Ishikawa (cell line): ENCODE measurements at regions not wholly inside any gene's neighbourhood (a gene's known extent, or its start where the extent isn't known, plus 50 kb on each side); places are given as distances from the start of the nearest gene placed in this dataset.

ENCODE experiments used
- CEBPB ChIP-seq: IDR thresholded peaks from 2 replicates; pipeline ENCODE4 v1.6.1; 2012
- CREB1 ChIP-seq: IDR thresholded peaks from 2 replicates; pipeline ENCODE4 v1.6.1; 2012; ENCODE audit warnings: low read depth
- EGR1 ChIP-seq: IDR thresholded peaks from 2 replicates; pipeline ENCODE4 v1.6.1; 2012
- EP300 ChIP-seq: IDR thresholded peaks from 2 replicates; pipeline ENCODE4 v1.6.1; 2012; ENCODE audit warnings: borderline replicate concordance
- FOXM1 ChIP-seq: IDR thresholded peaks from 2 replicates; pipeline ENCODE4 v1.6.1; 2012; ENCODE audit warnings: low read depth, borderline replicate concordance
- NFIC ChIP-seq: IDR thresholded peaks from 2 replicates; pipeline ENCODE4 v1.6.1; 2012
- RAD21 ChIP-seq: IDR thresholded peaks from 2 replicates; pipeline ENCODE4 v1.6.1; 2012; ENCODE audit warnings: low read depth
- TAF1 ChIP-seq: IDR thresholded peaks from 2 replicates; pipeline ENCODE4 v1.6.1; 2012; ENCODE audit warnings: low read depth, mild to moderate bottlenecking
- TCF12 ChIP-seq: IDR thresholded peaks from 2 replicates; pipeline ENCODE4 v1.6.1; 2012; ENCODE audit warnings: low read depth
- TEAD4 ChIP-seq: IDR thresholded peaks from 2 replicates; pipeline ENCODE4 v1.6.1; 2012
- USF1 ChIP-seq: IDR thresholded peaks from 2 replicates; pipeline ENCODE4 v1.6.1; 2012
- YY1 ChIP-seq: IDR thresholded peaks from 2 replicates; pipeline ENCODE4 v1.6.1; 2012; ENCODE audit warnings: low read depth
- ZBTB7A ChIP-seq: IDR thresholded peaks from 2 replicates; pipeline ENCODE4 v1.6.1; 2012; ENCODE audit warnings: low read depth
- TF ChIP-seq, protein P1 (sequence below): IDR thresholded peaks from 2 replicates; pipeline ENCODE4 v1.6.1; 2012
- TF ChIP-seq, protein P2 (sequence below): IDR thresholded peaks from 2 replicates; pipeline ENCODE4 v1.6.1; 2012; ENCODE audit warnings: low read depth, mild to moderate bottlenecking

DNA sequence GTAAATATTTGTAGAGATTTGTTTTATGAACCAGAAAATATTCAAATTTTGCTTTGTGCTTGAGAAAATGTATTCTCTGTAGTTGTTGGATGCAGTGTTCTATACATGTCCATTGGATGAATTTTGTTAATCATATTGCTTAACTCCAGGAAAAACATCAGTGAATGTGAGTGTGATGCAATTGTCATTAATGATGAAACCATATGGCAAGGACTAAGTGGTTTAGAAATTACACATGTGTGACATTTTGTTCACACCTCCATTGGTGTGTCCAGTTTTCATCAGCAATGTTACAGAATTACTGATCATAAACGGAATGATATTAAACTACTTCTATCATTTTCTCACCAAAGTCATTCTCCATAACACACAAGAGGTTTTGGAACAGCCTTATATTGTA lies 151.8 kb upstream of the ST6GALNAC5 start:
- TF ChIP-seq TAF1 (no peak), TEAD4 (no peak), YY1 (no peak), ZBTB7A (no peak), TCF12 (no peak), CREB1 (no peak)

GRCh38 chr1:76723949-76724348 lies 143.3 kb upstream of the ST6GALNAC5 start:
- TF ChIP-seq CREB1 (no peak), RAD21 (no peak), CEBPB (no peak), EGR1 (no peak), ZBTB7A (no peak), TAF1 (no peak), EP300 (no peak), FOXM1 (no peak), TEAD4 (no peak)
- TF ChIP-seq, protein P1, sequence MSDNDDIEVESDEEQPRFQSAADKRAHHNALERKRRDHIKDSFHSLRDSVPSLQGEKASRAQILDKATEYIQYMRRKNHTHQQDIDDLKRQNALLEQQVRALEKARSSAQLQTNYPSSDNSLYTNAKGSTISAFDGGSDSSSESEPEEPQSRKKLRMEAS: no peak
- TF ChIP-seq, protein P2, sequence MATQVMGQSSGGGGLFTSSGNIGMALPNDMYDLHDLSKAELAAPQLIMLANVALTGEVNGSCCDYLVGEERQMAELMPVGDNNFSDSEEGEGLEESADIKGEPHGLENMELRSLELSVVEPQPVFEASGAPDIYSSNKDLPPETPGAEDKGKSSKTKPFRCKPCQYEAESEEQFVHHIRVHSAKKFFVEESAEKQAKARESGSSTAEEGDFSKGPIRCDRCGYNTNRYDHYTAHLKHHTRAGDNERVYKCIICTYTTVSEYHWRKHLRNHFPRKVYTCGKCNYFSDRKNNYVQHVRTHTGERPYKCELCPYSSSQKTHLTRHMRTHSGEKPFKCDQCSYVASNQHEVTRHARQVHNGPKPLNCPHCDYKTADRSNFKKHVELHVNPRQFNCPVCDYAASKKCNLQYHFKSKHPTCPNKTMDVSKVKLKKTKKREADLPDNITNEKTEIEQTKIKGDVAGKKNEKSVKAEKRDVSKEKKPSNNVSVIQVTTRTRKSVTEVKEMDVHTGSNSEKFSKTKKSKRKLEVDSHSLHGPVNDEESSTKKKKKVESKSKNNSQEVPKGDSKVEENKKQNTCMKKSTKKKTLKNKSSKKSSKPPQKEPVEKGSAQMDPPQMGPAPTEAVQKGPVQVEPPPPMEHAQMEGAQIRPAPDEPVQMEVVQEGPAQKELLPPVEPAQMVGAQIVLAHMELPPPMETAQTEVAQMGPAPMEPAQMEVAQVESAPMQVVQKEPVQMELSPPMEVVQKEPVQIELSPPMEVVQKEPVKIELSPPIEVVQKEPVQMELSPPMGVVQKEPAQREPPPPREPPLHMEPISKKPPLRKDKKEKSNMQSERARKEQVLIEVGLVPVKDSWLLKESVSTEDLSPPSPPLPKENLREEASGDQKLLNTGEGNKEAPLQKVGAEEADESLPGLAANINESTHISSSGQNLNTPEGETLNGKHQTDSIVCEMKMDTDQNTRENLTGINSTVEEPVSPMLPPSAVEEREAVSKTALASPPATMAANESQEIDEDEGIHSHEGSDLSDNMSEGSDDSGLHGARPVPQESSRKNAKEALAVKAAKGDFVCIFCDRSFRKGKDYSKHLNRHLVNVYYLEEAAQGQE: no peak

- TF ChIP-seq YY1: no peak
- TF ChIP-seq RAD21: no peak
- TF ChIP-seq USF1: no peak
- TF ChIP-seq CREB1: no peak
- TF ChIP-seq FOXM1: no peak
- no peak for TF ChIP-seq TAF1
- TF ChIP-seq CEBPB: no peak
- TF ChIP-seq EGR1: no peak
- TF ChIP-seq TEAD4: no peak
- TF ChIP-seq, protein P2: no peak
- TF ChIP-seq NFIC: no peak
- TF ChIP-seq EP300: no peak
- no peak for TF ChIP-seq ZBTB7A
- no peak for TF ChIP-seq TCF12
- TF ChIP-seq, protein P1: no peak
Observed at GRCh38 chr1:76724816-76725215, 142.5 kb upstream of the ST6GALNAC5 start.

GRCh38 chr1:76725864-76726619 lies 141.2 kb upstream of the ST6GALNAC5 start:
- no peak for TF ChIP-seq YY1
- TF ChIP-seq ZBTB7A: no peak
- TF ChIP-seq EP300: no peak
- TF ChIP-seq CEBPB: no peak
- TF ChIP-seq USF1: no peak
- no peak for TF ChIP-seq NFIC
- no peak for TF ChIP-seq EGR1
- TF ChIP-seq, protein P1: no peak
- TF ChIP-seq TAF1: no peak
- no peak for TF ChIP-seq CREB1
- no peak for TF ChIP-seq TCF12
- TF ChIP-seq, protein P2: no peak
- no peak for TF ChIP-seq TEAD4
- no peak for TF ChIP-seq FOXM1
